ENCODE measurements at regions not wholly inside any gene's neighbourhood (a gene's known extent, or its start where the extent isn't known, plus 50 kb on each side); places are given as distances from the start of the nearest gene placed in this dataset.

- TF ChIP-seq, protein P1, sequence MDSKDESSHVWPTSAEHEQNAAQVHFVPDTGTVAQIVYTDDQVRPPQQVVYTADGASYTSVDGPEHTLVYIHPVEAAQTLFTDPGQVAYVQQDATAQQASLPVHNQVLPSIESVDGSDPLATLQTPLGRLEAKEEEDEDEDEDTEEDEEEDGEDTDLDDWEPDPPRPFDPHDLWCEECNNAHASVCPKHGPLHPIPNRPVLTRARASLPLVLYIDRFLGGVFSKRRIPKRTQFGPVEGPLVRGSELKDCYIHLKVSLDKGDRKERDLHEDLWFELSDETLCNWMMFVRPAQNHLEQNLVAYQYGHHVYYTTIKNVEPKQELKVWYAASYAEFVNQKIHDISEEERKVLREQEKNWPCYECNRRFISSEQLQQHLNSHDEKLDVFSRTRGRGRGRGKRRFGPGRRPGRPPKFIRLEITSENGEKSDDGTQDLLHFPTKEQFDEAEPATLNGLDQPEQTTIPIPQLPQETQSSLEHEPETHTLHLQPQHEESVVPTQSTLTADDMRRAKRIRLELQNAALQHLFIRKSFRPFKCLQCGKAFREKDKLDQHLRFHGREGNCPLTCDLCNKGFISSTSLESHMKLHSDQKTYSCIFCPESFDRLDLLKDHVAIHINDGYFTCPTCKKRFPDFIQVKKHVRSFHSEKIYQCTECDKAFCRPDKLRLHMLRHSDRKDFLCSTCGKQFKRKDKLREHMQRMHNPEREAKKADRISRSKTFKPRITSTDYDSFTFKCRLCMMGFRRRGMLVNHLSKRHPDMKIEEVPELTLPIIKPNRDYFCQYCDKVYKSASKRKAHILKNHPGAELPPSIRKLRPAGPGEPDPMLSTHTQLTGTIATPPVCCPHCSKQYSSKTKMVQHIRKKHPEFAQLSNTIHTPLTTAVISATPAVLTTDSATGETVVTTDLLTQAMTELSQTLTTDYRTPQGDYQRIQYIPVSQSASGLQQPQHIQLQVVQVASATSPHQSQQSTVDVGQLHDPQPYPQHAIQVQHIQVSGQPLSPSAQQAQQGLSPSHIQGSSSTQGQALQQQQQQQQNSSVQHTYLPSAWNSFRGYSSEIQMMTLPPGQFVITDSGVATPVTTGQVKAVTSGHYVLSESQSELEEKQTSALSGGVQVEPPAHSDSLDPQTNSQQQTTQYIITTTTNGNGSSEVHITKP (CRISPR knock-in tag; IDR thresholded peaks at IDR 0.05; ENCODE audit: low read depth), result no peak
- TF ChIP-seq CCAR2 (optimal IDR thresholded peaks at IDR 0.05; ENCODE audit: low read depth, low read length) (no peak), AKAP8 (CRISPR knock-in tag; IDR thresholded peaks at IDR 0.05) (peak; percentile 22; the same call in 1 of the 2 replicates), THRA (CRISPR knock-in tag; IDR thresholded peaks at IDR 0.05; ENCODE audit: borderline replicate concordance) (0 out of 2 replicates have a peak, but pooled peaks have one; percentile 24), FOSL1 (CRISPR knock-in tag; IDR thresholded peaks at IDR 0.05; ENCODE audit: borderline replicate concordance) (no peak), ZNF383 (CRISPR knock-in tag; IDR thresholded peaks at IDR 0.05; ENCODE audit: borderline replicate concordance) (no peak), ZBTB38 (CRISPR knock-in tag; IDR thresholded peaks at IDR 0.05) (peak; percentile 78), ZNF460 (CRISPR knock-in tag; IDR thresholded peaks at IDR 0.05; ENCODE audit: borderline replicate concordance) (no peak), SMC3 (IDR thresholded peaks at IDR 0.05; ENCODE audit: low read length) (peak; percentile 13; the same call in 1 of the 2 replicates), ZNF83 (CRISPR knock-in tag; IDR thresholded peaks at IDR 0.05; ENCODE audit: borderline replicate concordance) (0 out of 2 replicates have a peak, but pooled peaks have one; percentile 50), ZNF263 (CRISPR knock-in tag; IDR thresholded peaks at IDR 0.05) (peak; percentile 51), NCOR1 (IDR thresholded peaks at IDR 0.05; ENCODE audit: borderline replicate concordance, low read length) (no peak), ZNF549 (CRISPR knock-in tag; IDR thresholded peaks at IDR 0.05) (no peak), TCF12 (IDR thresholded peaks at IDR 0.05) (no peak), TCF12 (CRISPR knock-in tag; IDR thresholded peaks at IDR 0.05) (no peak), RXRA (CRISPR knock-in tag; IDR thresholded peaks at IDR 0.05) (peak; percentile 36; the same call in 1 of the 2 replicates), NAIF1 (CRISPR knock-in tag; IDR thresholded peaks at IDR 0.05; ENCODE audit: borderline replicate concordance) (no peak)
- TF ChIP-seq, protein P2, sequence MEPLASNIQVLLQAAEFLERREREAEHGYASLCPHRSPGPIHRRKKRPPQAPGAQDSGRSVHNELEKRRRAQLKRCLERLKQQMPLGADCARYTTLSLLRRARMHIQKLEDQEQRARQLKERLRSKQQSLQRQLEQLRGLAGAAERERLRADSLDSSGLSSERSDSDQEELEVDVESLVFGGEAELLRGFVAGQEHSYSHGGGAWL (CRISPR knock-in tag; IDR thresholded peaks at IDR 0.05), result 0 out of 2 replicates have a peak, but pooled peaks have one; percentile 53
- TF ChIP-seq, protein P3, sequence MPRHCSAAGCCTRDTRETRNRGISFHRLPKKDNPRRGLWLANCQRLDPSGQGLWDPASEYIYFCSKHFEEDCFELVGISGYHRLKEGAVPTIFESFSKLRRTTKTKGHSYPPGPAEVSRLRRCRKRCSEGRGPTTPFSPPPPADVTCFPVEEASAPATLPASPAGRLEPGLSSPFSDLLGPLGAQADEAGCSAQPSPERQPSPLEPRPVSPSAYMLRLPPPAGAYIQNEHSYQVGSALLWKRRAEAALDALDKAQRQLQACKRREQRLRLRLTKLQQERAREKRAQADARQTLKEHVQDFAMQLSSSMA (CRISPR knock-in tag; IDR thresholded peaks at IDR 0.05), result 0 out of 2 replicates have a peak, but pooled peaks have one; percentile 48
- TF ChIP-seq, protein P4, sequence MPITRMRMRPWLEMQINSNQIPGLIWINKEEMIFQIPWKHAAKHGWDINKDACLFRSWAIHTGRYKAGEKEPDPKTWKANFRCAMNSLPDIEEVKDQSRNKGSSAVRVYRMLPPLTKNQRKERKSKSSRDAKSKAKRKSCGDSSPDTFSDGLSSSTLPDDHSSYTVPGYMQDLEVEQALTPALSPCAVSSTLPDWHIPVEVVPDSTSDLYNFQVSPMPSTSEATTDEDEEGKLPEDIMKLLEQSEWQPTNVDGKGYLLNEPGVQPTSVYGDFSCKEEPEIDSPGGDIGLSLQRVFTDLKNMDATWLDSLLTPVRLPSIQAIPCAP (CRISPR knock-in tag; IDR thresholded peaks at IDR 0.05; ENCODE audit: low read depth), result no peak
Measured at GRCh38 chr16:85550953-85551924, 61.9 kb upstream of the GSE1 start (continued).
